Mesendoderm (in vitro differentiated cells): ENCODE measurements at regions not wholly inside any gene's neighbourhood (a gene's known extent, or its start where the extent isn't known, plus 50 kb on each side); places are given as distances from the start of the nearest gene placed in this dataset.

Experiments
- DNase-seq: peaks from one replicate; pipeline ENCODE4 v3.0.0; 2013
- H2AK5ac ChIP-seq: 2 replicates; pipeline ENCODE4 v1.6.1; 2013; ENCODE audit warnings: low read length, inconsistent platforms
- H2BK120ac ChIP-seq: 2 replicates; pipeline ENCODE4 v1.6.1; 2013; ENCODE audit warnings: low read depth, mild to moderate bottlenecking, low read length, moderate library complexity, mixed read lengths
- H2BK15ac ChIP-seq: replicated peaks from 2 replicates; pipeline ENCODE4 v1.6.1; 2013; ENCODE audit warnings: low read depth, mild to moderate bottlenecking, moderate library complexity
- H2BK5ac ChIP-seq: 2 replicates; pipeline ENCODE4 v1.6.1; 2013; ENCODE audit warnings: low read length, inconsistent platforms
- H3K18ac ChIP-seq: 2 replicates; pipeline ENCODE4 v1.6.1; 2013; ENCODE audit warnings: mild to moderate bottlenecking, low read length, mixed read lengths
- H3K23ac ChIP-seq: one replicate; pipeline ENCODE4 v1.6.1; 2013; ENCODE audit warnings: low read length
- H3K27ac ChIP-seq: 2 replicates; pipeline ENCODE4 v1.5.1; 2013; ENCODE audit warnings: low read depth, mild to moderate bottlenecking, inconsistent platforms, low read length, moderate library complexity
- H3K27me3 ChIP-seq: 2 replicates; pipeline ENCODE4 v1.6.1; 2013; ENCODE audit warnings: low read length, control low read depth, mild to moderate bottlenecking, inconsistent platforms; ENCODE audit not compliant: insufficient read depth, poor library complexity
- H3K36me3 ChIP-seq: 2 replicates; pipeline ENCODE4 v1.6.1; 2013; ENCODE audit warnings: low read length, inconsistent platforms; ENCODE audit not compliant: control insufficient read depth, insufficient read depth
- H3K4ac ChIP-seq: one replicate; pipeline ENCODE4 v1.6.1; 2013; ENCODE audit warnings: low read depth, mild to moderate bottlenecking, low read length, moderate library complexity
- H3K4me1 ChIP-seq: 2 replicates; pipeline ENCODE4 v1.6.1; 2013; ENCODE audit warnings: low read depth, low read length, inconsistent platforms; ENCODE audit not compliant: control insufficient read depth
- H3K4me2 ChIP-seq: 2 replicates; pipeline ENCODE4 v1.6.1; 2013; ENCODE audit warnings: low read length
- H3K4me3 ChIP-seq: 2 replicates; pipeline ENCODE4 v1.5.1; 2013; ENCODE audit warnings: mild to moderate bottlenecking, low read length
- H3K56ac ChIP-seq: one replicate; pipeline ENCODE4 v1.6.1; 2013; ENCODE audit warnings: low read length
- H3K79me1 ChIP-seq: 2 replicates; pipeline ENCODE4 v1.6.1; 2013; ENCODE audit warnings: low read length, inconsistent platforms
- H3K79me2 ChIP-seq: 2 replicates; pipeline ENCODE4 v1.6.1; 2013; ENCODE audit warnings: mild to moderate bottlenecking, low read length; ENCODE audit not compliant: control insufficient read depth, insufficient read depth
- H3K9ac ChIP-seq: 2 replicates; pipeline ENCODE4 v1.6.1; 2013; ENCODE audit warnings: low read length, inconsistent platforms
- H4K5ac ChIP-seq: one replicate; pipeline ENCODE4 v1.6.1; 2013; ENCODE audit warnings: low read length
- H4K8ac ChIP-seq: one replicate; pipeline ENCODE4 v1.6.1; 2013; ENCODE audit warnings: low read depth, mild to moderate bottlenecking, control low read depth, low read length, moderate library complexity
- WGBS: extraction: QIAGEN DNeasy Blood & Tissue Kit; methylation state at CpG from one replicate; pipeline ENCODE4 v1.1.7; 2013; ENCODE audit warnings: low lambda C conversion rate, missing lambda C conversion rate; ENCODE audit not compliant: insufficient coverage; ENCODE audit errors: extremely low coverage; 5-methylcytosine and 5-hydroxymethylcytosine counted together

DNA sequence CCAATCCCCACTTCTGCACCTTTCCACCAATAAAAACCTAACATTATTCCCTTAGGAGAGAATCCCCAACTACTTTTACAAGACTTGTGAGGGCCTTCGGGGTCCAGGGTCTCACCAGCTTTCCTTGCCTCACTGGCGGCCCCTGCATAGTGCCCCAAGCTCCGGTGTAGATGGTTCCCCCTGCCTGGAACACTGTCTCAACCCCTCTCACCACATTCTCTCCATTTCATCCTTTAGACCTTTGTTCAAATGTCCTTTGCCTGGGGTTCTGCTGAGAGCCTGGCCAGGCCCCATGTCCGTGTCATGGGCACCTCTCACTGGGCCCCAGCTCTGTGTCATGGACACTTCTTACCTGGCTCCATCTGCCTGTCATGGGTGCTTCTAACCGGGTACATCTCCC is 64.5 kb upstream of the SORCS3 start:
- Histone ChIP-seq H3K27me3 (no peaks in the 10 kb centered on the region), H3K18ac (no peak overlapping the region), H2AK5ac (no peak overlapping the region), H3K79me2 (no peaks in the 10 kb centered on the region), H3K27ac (no peak overlapping the region), H3K4me1 (no peaks in the 10 kb centered on the region), H2BK120ac (no peak overlapping the region), H2BK5ac (no peak overlapping the region), H2BK15ac (no peak overlapping the region), H3K23ac (no peak overlapping the region), H3K4ac (no peak overlapping the region), H3K4me3 (no peak overlapping the region), H4K8ac (no peak overlapping the region), H4K5ac (no peak overlapping the region), H3K56ac (no peak overlapping the region), H3K4me2 (no peak overlapping the region), H3K79me1 (no peaks in the 10 kb centered on the region), H3K36me3 (no peaks in the 10 kb centered on the region), H3K9ac (no peak overlapping the region)
- no peak for DNase-seq
- no CpG with 5 or more reads among the region's 5 CpGs for WGBS

GRCh38 chr10:104577163-104577562 is 63.9 kb upstream of the SORCS3 start:
- no peaks in the 10 kb centered on the region for H3K79me2 ChIP-seq
- whole genome bisulfite sequencing = no CpG with 5 or more reads among the region's 5 CpGs
- H4K5ac ChIP-seq = no peak overlapping the region
- H2BK5ac ChIP-seq = no peak overlapping the region
- H4K8ac ChIP-seq = no peak overlapping the region
- H2BK15ac ChIP-seq = no peak overlapping the region
- DNase-seq = no peak
- H3K56ac ChIP-seq = no peak overlapping the region
- no peak overlapping the region for H3K18ac ChIP-seq
- no peak overlapping the region for H3K4me3 ChIP-seq
- H3K27me3 ChIP-seq = no peaks in the 10 kb centered on the region
- no peak overlapping the region for H3K4me2 ChIP-seq
- no peaks in the 10 kb centered on the region for H3K36me3 ChIP-seq
- H3K4me1 ChIP-seq = no peaks in the 10 kb centered on the region
- no peak overlapping the region for H3K9ac ChIP-seq
- H3K23ac ChIP-seq = no peak overlapping the region
- H2BK120ac ChIP-seq = no peak overlapping the region
- no peak overlapping the region for H2AK5ac ChIP-seq
- no peak overlapping the region for H3K4ac ChIP-seq
- H3K79me1 ChIP-seq = no peaks in the 10 kb centered on the region
- no peak overlapping the region for H3K27ac ChIP-seq

- Histone ChIP-seq H2BK5ac (no peak overlapping the region), H2AK5ac (no peak overlapping the region), H2BK15ac (no peak overlapping the region), H3K79me1 (no peaks in the 10 kb centered on the region), H3K27ac (no peak overlapping the region), H3K4me2 (no peak overlapping the region), H3K9ac (no peak overlapping the region), H4K8ac (no peak overlapping the region), H3K56ac (no peak overlapping the region), H3K4me3 (no peak overlapping the region), H3K4ac (no peak overlapping the region), H3K23ac (no peak overlapping the region), H3K4me1 (no peaks in the 10 kb centered on the region), H3K18ac (no peak overlapping the region), H3K36me3 (no peaks in the 10 kb centered on the region), H3K79me2 (no peaks in the 10 kb centered on the region), H2BK120ac (no peak overlapping the region), H4K5ac (no peak overlapping the region), H3K27me3 (no peaks in the 10 kb centered on the region)
- peak; percentile 74 for DNase-seq
- no CpG with 5 or more reads among the region's 12 CpGs for whole genome bisulfite sequencing
Measured at GRCh38 chr10:104577861-104578521, 63.1 kb upstream of the SORCS3 start.

- WGBS = no CpG with 5 or more reads among the region's 7 CpGs
- no peak overlapping the region for H3K23ac ChIP-seq
Measured at GRCh38 chr10:104578671-104579070, 62.4 kb upstream of the SORCS3 start.

DNA sequence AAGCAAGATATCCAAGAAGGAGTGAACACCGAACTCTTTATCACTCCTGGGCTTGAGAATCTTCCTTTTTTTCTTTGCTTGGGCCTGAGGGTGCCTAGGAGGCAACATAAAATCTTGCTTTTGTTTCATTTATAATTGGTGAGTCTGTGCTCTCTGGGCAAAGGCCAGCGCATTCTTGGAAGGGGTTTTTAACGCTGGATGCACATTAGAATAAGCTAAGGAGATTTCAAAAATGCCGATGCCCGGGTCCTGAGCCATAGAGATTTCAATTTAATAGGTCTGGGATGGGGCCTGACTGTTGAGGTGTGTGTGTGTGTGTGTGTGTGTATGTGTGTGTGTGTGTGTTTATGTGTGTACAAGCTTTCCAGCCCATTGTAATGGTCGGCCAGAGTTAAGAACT is 62.0 kb upstream of the SORCS3 start:
- WGBS = no CpG with 5 or more reads among the region's 6 CpGs
- Histone ChIP-seq H3K56ac (no peak overlapping the region), H3K4ac (no peak overlapping the region), H4K5ac (no peak overlapping the region), H3K27ac (no peak overlapping the region), H3K23ac (no peak overlapping the region), H4K8ac (no peak overlapping the region), H2AK5ac (no peak overlapping the region), H3K36me3 (no peaks in the 10 kb centered on the region), H3K4me1 (no peaks in the 10 kb centered on the region), H3K9ac (no peak overlapping the region), H3K18ac (no peak overlapping the region), H2BK120ac (no peak overlapping the region), H3K27me3 (no peaks in the 10 kb centered on the region), H3K4me2 (no peak overlapping the region), H3K79me1 (no peaks in the 10 kb centered on the region), H3K4me3 (no peak overlapping the region), H3K79me2 (no peaks in the 10 kb centered on the region), H2BK5ac (no peak overlapping the region), H2BK15ac (no peak overlapping the region)
- DNase-seq = no peak

More at GRCh38 chr10:104578671-104579070, 62.4 kb upstream of the SORCS3 start:
- DNase-seq = no peak
- no peaks in the 10 kb centered on the region for H3K27me3 ChIP-seq
- H3K36me3 ChIP-seq = no peaks in the 10 kb centered on the region
- H3K4me2 ChIP-seq = no peak overlapping the region
- H3K79me1 ChIP-seq = no peaks in the 10 kb centered on the region
- H2BK5ac ChIP-seq = no peak overlapping the region
- H2AK5ac ChIP-seq = no peak overlapping the region
- no peak overlapping the region for H2BK120ac ChIP-seq
- H3K27ac ChIP-seq = no peak overlapping the region
- H4K5ac ChIP-seq = no peak overlapping the region
- no peak overlapping the region for H3K56ac ChIP-seq
- H3K18ac ChIP-seq = no peak overlapping the region
- no peaks in the 10 kb centered on the region for H3K4me1 ChIP-seq
- H4K8ac ChIP-seq = no peak overlapping the region
- no peak overlapping the region for H3K4me3 ChIP-seq
- no peaks in the 10 kb centered on the region for H3K79me2 ChIP-seq
- no peak overlapping the region for H2BK15ac ChIP-seq
- H3K9ac ChIP-seq = no peak overlapping the region
- no peak overlapping the region for H3K4ac ChIP-seq

GRCh38 chr10:104580321-104580720 is 60.8 kb upstream of the SORCS3 start:
- H3K4me2 ChIP-seq = no peak overlapping the region
- H4K8ac ChIP-seq = no peak overlapping the region
- no peaks in the 10 kb centered on the region for H3K27me3 ChIP-seq
- peak overlapping the region; percentile 19 for H3K9ac ChIP-seq
- no peaks in the 10 kb centered on the region for H3K36me3 ChIP-seq
- H4K5ac ChIP-seq = no peak overlapping the region
- no peak overlapping the region for H2BK120ac ChIP-seq
- no peaks in the 10 kb centered on the region for H3K79me2 ChIP-seq
- no peak overlapping the region for H3K4me3 ChIP-seq
- no peak overlapping the region for H3K4ac ChIP-seq
- H2BK15ac ChIP-seq = no peak overlapping the region
- no peak overlapping the region for H3K18ac ChIP-seq
- no CpG with 5 or more reads among the region's 13 CpGs for WGBS
- no peak overlapping the region for H3K23ac ChIP-seq
- H2BK5ac ChIP-seq = no peak overlapping the region
- H3K4me1 ChIP-seq = no peaks in the 10 kb centered on the region
- DNase-seq = no peak
- no peak overlapping the region for H3K27ac ChIP-seq
- no peak overlapping the region for H2AK5ac ChIP-seq
- peak overlapping the region; percentile 45 for H3K56ac ChIP-seq
- no peaks in the 10 kb centered on the region for H3K79me1 ChIP-seq
